HG03457 (cell line): ENCODE measurements at regions not wholly inside any gene's neighbourhood (a gene's known extent, or its start where the extent isn't known, plus 50 kb on each side); places are given as distances from the start of the nearest gene placed in this dataset.

Experiments used
- ATAC-seq: cut with Tn5 transposase; IDR thresholded peaks from one replicate; pipeline ENCODE4 v1.9.1; 2021; ENCODE audit warnings: moderate number of reproducible peaks; ENCODE audit not compliant: unreplicated experiment

DNA sequence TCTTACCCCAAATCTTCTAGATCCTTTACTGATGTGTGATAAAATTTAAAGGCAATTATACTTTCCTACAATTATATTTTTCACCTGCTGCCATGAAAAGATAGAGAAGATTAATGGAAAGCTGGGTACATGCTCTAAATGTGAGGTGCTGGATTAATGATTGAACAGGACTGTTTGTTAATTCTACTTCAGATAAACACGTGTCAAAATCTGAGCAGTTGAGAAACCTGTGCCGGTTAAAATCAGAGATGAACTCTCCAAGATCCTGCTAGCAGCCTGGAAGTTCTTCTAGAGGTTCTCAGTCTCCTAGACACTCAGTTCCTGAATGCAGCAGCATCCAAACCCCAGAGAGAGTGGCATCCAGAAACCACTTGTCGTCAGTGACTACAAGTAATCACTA is 69.2 kb downstream of the INHBA start:
- ATAC-seq, result no peak

DNA sequence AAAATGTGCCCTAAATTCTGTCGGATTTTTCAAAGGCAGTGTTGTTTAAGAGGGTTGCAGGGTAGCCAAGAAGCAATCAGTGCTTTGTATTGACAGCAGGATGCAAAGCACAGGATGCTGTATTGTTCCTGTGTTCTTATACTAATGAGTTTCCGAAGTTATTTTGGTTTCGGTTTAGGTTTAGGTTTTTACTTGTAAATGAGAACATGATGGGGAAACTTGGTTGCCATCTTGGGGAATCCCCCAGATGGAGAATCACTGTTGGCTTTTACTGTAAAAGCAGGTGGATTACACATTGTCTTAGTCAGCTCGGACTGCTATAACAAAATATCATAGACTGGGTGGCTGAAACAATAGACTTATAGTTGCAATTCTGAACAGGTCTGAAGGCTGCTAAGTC is 72.1 kb downstream of the INHBA start:
- peak; percentile 88 for ATAC-seq

DNA sequence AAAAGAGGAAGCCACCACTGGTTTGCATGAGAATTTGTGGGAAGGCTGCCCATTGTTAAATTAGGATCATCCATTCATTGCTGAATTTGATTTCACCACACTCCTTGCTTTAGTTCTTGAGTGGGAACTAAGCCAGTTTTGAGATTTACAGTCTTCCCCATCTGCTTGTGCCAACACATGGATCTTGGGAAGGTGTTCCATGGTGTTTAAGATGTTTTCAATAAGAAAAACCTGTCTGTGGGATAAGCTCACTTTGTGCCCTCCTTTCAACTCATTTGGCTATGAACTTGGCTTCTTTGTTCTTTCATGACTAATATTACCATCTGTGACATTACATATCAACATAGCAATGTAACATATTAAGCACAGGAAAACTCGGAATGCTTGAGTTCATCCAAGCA is 73.2 kb downstream of the INHBA start:
- no peak for ATAC-seq

DNA sequence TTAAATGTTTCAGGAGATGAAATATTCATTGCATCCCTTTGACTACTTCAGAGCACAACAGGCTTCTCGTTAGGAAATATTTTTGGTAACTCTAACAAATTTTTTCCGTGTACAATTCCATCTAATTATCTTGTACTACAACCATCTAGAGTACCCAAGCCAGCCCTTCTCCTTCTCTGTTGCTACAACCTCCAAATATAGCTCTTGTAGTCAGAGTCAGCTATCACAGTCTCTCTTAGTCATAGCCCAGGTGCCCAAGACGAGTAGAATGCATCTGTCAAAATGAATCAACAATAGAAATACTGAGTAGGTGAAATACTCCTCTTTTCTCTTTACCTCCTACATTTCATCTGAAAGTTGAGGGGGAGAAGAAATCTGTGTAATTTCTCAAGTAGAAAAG is 74.0 kb downstream of the INHBA start:
- ATAC-seq, result no peak

DNA sequence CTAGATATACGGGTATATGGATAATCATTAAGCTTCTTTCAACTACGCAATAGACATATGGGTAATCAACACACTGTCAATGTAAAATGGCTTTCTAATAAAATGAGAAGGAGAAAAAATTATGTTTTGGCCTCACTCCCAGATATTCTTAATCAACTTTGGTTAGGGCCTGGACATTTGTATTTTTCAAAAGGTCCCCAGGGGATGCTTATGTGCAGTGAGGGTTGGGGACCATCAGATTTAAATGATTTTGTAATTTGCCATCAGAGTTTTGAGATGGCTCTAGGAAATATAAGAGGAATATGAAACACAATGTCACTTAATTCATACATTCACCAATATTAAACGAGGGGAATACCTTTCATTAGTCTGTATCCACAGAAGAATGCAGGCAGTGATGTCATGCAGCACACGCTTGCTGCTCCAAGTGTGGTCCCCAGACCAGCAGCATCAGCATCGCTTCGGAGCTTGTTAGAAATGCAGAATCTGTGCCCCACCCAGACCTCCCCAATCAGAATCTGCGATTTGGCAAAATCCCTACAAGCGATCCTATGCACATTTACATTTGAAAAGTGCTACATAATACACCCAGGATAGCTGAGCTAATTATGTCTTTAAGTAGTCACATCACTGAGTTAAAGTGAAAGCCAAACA is 75.1 kb downstream of the INHBA start:
- no peak for ATAC-seq

DNA sequence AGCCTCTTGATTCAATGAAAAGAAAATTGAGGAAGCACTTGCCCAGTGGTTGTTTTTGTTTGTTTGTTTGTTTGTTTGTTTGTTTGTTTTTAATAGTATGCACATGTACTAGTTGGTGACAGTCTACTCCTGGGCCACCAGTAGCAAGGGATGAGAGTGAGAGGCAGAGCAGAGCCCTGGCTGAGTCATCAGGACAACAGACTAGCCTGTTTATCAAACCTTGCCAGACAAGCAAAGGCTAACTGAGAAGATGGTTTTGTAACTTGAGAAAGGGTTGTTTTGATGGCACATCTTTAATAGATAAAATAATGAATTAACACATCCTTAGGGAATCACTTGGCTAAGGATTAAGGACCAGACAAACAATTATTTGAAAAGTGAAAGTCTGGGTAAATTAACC is 78.1 kb downstream of the INHBA start:
- ATAC-seq, result no peak

DNA sequence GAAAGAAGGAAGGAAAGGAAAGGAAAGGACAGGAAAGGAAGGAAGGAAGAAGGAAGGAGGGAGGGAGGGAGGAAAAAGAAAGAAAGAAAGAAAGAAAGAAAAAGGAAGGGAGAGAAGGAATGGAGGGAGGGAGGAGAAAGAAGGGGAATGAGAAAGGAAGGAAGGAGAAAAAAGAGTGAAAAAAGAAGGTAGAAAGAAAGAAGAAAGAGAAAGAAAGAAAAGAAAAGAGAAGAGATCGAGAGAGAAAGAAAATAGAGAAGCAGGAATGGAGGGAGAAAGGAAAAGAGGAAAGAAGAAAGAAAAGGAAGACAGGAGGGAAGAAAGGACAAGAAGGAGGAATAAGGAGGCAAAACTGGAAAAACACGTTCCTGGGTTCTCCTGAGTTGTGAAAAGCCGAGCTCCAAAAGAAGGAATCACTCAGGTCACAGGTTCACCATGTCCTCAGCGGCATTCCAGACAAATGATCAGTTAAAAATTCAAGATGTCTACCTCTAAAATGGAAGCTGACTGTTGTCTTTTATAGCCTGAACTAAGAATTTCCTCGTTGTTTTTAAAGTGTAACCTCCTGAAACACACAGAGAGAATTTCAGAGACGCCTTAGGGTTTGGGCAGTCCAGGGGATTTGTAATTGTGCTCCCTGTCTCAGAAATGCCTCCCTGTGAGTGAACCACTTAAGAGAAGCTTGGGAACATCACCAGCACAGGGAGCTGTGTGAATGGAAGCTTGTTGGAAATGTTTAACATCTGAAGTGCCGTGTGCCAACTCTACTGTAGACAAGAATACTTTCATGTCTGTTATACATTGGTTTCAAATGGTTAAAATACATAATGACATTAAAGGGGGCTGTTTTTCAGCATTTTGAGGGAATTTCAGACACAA is 80.7 kb downstream of the INHBA start:
- no peak for ATAC-seq

DNA sequence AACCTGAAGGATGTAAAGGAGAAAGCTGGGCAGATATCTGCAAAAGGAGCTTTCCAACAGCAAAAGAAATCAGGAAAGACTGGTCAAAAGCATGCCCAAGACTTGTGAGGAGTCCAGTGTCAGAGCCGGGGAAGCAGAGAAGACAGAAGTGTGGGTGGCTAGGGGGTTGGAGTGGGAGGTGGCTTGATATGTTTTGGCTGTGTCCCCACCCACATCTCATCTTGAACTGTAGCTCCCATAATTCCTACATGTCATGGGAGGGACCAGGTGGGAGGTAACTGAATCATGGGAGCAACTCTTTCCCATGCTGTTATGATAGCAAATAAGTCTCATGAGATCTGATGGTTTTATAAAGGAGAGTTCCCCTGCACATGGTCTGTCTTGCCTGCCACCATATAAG is 84.9 kb downstream of the INHBA start:
- no peak for ATAC-seq

DNA sequence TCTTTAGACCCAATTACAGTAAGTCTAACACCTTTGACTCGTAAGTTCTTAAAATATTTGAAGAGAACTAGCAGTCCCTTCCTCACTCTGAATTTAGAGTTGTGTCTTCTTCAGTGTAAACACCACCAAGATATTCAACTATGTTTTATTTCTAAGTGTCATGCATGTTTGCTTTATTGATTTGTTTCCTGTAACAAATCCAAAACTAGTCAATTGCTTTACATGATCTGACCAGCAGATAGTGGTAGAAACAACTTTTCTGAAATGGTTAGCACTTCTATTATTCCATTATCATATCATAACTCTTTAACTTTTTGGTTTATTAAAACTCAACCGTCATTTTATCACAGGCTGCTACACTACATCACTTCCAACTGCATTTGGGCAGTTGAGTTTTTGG is 90.1 kb downstream of the INHBA start:
- ATAC-seq, result no peak

DNA sequence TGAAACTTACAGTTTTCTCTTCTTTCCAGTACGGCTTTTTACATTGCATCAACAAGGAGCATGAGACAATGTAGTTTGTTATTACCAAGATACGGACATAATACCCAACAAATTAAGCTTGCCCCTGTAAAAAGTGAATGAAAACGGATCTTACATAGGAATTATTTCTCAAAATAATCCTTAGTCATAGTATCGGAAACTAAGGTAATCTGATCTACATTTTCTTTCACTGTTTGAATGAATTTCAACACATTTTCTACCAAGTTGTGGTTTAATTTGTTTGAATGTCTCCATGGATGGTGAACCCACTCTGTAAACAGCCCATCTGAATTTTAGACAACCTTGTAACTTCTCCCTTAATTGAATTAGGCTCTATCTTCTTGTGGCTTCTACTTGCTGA is 90.5 kb downstream of the INHBA start:
- ATAC-seq, result no peak

DNA sequence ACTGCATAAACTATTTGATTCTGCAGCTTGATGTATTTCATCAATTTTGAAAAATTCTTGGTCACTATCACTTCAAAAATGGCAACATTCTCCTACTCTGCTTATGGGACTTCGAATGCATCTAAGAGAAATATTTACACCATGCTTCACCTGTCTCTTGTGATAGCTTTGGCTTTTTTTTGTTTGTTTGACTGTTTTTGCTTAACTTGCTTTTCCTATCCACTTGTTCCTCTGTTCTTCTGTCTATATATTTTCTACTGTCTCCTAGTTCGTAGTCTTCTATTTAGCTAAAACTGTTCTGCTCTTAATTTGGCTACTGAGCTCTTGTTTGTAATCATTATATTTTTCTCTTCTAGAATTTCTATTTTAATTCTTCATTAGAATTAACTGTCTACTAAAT is 94.4 kb downstream of the INHBA start:
- ATAC-seq, result no peak

DNA sequence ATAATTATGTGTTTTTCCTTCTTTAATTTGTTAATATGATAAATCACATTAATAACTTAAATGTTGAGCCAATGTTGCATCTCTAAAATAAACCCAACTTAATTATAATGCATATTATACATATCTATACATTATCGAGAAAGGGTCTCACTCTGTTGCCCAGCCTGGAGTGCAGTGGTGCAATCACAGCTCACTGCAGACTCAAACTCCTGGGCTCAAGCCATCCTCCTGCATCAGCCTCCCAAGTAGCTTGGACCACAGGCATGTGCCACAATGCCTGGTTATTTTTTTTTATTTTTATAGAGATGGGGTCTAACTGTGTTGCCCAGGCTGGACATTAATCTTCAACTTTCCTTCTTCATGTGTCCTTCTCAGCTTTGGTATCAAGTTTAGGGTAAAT is 98.9 kb downstream of the INHBA start:
- ATAC-seq, result no peak

DNA sequence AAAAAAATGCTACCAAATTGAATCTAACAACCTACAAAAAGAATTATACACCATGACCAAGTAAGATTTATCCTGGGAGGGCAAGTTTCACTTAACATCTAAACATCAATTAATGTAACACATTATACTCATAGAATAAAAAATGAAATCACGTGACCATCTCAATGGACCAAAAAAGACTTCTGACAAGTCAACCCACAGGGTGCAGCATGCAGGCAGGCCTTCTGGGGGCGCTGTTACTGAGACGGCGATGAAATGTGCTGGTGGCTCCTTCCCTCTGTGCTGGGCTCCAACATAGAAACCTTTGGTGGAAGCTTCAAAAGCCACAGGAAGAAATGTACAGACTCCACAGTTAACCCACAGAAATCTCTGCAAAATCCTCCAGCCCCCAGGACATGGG is 103.1 kb downstream of the INHBA start:
- no peak for ATAC-seq

DNA sequence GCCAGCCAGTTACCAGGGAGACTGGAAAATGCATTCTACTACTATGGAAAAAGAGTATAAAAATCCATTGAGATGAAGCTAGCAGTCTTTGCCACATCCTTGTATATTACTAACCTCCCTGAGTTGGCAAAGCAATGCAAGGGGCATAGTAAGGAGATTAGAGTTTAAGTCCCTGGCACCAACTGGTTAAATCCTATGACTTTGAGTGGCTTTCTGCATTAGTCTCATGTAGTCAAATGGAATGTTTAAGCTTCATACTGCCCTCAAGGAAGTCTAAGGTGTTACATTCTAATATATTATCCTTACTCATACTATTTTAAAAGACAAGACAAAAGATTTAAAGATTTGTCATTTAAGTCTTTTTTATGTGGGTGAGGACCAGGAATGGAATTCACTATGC is 110.1 kb downstream of the INHBA start:
- no peak for ATAC-seq

DNA sequence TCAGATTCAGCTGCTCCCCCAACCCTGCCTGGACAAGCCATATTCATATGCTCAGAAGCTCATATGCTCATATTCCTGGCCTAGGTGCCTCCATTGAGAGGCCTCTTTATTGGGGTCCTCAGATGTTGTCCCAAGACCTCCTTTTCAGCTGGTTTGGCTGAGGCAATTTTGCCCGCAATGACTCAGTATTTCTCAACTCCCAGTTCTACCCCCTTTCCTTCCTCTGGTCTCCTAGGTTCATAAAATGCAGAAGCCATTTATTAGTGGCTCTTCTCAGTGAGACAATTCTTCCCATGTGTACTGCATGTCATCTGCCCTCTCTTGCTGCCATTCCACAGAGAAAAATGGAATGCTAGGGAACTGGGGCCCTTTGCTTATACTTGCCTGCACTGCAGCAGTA is 110.7 kb downstream of the INHBA start:
- ATAC-seq, result no peak

DNA sequence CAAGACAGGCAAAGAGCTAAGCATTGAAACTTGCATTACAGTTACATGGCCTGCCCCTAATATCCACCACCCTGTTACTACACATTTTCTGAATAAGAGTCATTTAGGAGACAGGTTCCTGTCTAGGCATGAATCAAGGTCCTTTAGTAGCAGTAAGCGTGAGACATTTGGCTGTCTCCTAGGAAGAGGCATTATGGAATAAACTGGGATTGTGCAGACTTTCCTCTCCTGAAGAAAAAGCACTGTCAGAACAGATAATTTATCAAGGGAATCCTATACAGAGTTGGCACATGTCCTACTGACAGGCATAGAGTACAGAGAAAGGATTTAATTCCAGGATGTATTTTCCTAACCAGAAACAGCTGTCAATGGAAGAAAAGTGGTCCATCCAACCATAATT is 111.9 kb downstream of the INHBA start:
- no peak for ATAC-seq

DNA sequence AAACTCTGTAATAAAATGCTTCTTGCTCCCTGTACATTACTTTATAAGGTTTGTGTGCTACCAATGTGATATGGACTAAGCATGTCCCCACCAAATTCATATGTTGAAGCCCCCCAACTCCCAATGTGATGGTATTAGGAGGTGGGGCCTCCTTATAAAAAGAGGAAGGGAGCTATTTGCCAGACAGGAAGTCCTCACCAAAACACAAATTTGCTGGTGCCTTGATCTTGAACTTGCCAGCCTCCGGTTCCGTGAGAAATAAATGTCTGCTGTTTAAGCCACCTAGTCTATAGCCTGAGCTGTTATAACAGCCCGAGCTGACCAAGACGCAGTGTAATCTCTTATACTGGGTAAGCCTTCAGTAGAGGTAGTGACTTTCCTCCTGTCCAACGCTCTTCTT is 114.5 kb downstream of the INHBA start:
- ATAC-seq, result no peak

DNA sequence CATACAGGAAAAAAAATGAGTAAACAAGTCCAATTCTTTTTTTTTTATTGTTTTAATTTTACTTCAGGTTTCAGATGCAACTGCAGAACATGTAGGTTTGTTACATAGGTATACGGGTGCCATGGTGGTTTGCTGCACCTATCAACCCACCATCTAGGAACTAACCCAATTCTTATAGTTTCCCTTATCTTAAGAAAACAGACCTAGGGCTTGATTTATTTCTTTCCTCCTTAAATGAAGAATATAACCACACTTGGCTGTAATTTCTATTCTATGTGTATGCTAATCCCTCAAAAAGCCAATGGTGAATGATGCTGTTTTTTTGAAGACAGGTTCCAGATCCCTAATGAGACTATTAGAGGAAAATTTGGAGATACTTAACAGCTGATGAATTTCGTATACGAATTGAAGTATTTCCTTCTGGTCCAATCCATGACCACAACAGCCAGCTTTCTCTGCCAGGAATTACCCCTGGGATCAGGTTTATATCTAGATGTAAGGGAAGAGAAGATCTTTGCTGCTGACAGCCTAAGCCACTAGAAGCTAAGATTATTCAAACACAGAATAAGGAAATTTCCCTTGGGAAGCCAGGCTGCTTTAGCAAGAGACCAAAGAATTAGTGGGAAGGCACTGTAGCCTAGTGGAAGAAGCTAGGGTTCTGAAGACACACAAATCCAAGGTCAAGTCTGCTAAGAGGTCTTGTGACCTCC is 115.8 kb downstream of the INHBA start:
- ATAC-seq, result no peak

DNA sequence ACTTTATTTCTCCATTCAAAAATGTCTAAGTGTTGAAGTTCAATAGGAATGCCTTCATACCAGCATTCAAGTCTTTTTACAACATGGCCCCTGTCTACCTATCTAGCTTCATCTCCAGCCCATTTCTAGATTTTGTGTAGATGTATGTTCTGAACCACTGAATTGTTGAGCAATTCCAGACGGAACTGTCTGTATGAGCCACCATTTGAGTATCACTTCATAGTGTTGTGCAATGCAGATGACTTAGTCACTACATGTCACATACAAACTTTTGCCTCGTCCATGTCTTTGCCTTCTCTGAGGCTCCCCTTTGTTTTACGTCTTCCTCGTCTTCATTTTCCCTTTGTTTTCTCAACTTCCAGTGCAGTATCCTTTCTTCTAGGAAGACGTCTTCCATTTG is 118.1 kb downstream of the INHBA start:
- ATAC-seq, result no peak

DNA sequence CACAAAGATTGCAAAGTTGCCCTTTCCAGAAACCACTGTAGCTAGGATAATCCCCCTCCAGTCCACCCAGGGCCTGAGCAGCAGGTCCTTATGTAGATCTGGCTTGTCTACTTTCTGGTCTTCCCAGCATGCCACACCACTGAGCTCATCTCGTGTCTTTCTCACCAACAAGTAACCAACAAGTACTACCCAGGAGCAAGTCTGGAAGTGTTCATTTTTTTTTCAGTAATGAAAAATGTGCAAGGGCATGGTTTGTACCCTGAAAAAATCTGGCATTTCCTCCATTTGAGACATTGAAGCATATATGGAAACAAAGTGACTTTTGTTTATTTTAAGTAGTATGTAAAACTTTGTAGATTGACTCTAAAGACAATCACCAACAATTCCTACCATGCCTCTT is 120.8 kb downstream of the INHBA start:
- no peak for ATAC-seq

DNA sequence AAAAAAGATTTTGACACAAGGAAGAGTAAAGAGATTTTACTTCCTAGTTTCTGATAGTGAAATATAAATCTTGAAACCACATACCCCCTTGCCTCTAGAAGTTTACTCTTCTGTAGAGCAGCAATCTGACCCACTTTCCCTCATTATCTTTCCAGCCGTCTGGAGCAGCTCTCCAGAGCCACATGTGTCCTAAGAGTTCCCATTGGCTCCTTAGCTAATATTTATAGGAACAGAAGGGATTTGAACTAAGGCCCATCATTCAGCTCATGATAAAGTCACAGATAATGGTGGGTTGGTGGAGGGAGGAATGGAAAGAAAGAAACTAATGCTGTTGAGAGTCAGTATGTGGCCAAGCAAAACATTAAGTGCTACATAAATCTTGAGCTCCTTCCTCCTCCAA is 121.8 kb downstream of the INHBA start:
- ATAC-seq, result no peak
